Activated T-helper 2 cell treated with anti-CD3 and anti-CD28 coated beads, Interferon-gamma antibody, Interleukin-2, Interleukin-4, amounts not matched to agents 10 μg/mL and 5 μg/mL and 100 μg/mL, durations not matched to agents 14 hours and 24 hours and 36 hours (primary cell): ENCODE measurements at regions not wholly inside any gene's neighbourhood (a gene's known extent, or its start where the extent isn't known, plus 50 kb on each side); places are given as distances from the start of the nearest gene placed in this dataset.

Experiments
- DNase-seq: peaks from one replicate; pipeline ENCODE4 v3.0.0; 2021; ENCODE audit warnings: low spot score
- H3K27ac Mint-ChIP-seq: one replicate; pipeline ENCODE4 v1.8.0; 2021; ENCODE audit warnings: mixed read lengths
- H3K27me3 Mint-ChIP-seq: one replicate; pipeline ENCODE4 v1.8.0; 2021; ENCODE audit warnings: low read depth, mixed read lengths
- H3K36me3 Mint-ChIP-seq: one replicate; pipeline ENCODE4 v1.8.0; 2021; ENCODE audit warnings: low read depth, mixed read lengths
- H3K4me1 Mint-ChIP-seq: one replicate; pipeline ENCODE4 v1.8.0; 2021; ENCODE audit warnings: low read depth, mixed read lengths
- H3K4me3 Mint-ChIP-seq: one replicate; pipeline ENCODE4 v1.8.0; 2021; ENCODE audit warnings: low read depth, mild to moderate bottlenecking, moderate library complexity, mixed read lengths
- H3K9me3 Mint-ChIP-seq: one replicate; pipeline ENCODE4 v1.8.0; 2021; ENCODE audit warnings: mixed read lengths
- intact Hi-C: fragments of 100-400 bp; cut with micrococcal nuclease; formaldehyde crosslinking; loops from one replicate; pipeline ENCODE4 v1.15.1; 2023

- Mint-ChIP-seq H3K27me3 (no peaks in the 10 kb centered on the region), H3K4me3 (no peak overlapping the region), H3K27ac (no peak overlapping the region), H3K36me3 (no peaks in the 10 kb centered on the region), H3K4me1 (no peaks in the 10 kb centered on the region), H3K9me3 (no peaks in the 10 kb centered on the region)
- DNase-seq = no peak
- intact Hi-C loops = no loop called here
Measured at GRCh38 chr12:28626504-28626903, 436.2 kb downstream of the CCDC91 start.

DNA sequence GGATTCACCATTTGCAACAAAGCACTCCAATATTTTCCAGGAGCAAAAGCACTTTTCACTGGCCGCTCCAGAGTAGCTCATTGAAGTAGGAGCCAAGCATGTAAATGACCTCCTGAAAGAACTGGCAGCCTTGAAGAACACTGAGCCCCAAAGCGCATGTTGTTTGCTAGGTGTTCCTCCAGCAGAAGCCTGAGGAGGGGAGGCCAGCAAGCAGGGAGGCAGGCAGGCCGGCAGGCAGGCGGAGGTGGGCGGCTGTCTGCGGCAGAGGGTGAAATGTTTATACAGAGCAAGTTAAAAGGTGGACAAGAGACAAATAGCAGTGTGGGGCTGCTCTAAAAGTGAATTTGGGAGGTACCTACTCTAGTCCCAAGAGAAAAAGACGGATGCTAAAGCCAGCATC is 439.4 kb downstream of the CCDC91 start:
- no peaks in the 10 kb centered on the region for H3K36me3 Mint-ChIP-seq
- no peaks in the 10 kb centered on the region for H3K27me3 Mint-ChIP-seq
- DNase-seq = no peak
- H3K9me3 Mint-ChIP-seq = no peaks in the 10 kb centered on the region
- no peak overlapping the region for H3K4me3 Mint-ChIP-seq
- intact Hi-C loops = no loop called here
- H3K27ac Mint-ChIP-seq = no peak overlapping the region
- H3K4me1 Mint-ChIP-seq = no peaks in the 10 kb centered on the region

GRCh38 chr12:28631831-28632230 is 441.6 kb downstream of the CCDC91 start:
- Mint-ChIP-seq H3K27me3 (no peaks in the 10 kb centered on the region), H3K9me3 (no peaks in the 10 kb centered on the region), H3K4me1 (no peaks in the 10 kb centered on the region), H3K36me3 (no peaks in the 10 kb centered on the region), H3K27ac (no peak overlapping the region), H3K4me3 (no peak overlapping the region)
- intact Hi-C loops = no loop called here
- DNase-seq = no peak

DNA sequence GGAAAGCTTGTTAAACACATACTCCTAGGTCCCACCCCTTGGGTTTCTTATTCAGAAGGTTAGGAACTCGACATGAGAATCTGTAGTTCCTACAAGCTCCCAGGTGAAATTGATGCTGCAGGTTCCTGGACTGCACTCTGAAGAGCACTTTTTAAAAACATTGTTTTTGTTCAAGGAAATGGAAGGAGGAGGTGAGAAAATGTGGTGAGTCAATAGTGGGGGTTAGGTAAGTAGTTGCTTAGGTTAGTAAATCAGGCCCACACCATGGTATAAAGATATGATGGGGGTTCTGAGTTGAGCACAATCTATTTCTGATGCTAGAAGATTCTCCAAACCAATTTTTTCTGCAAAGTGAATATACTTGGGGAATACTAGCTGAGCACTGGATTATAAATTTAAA is 450.3 kb downstream of the CCDC91 start:
- H3K27me3 Mint-ChIP-seq = no peaks in the 10 kb centered on the region
- no peaks in the 10 kb centered on the region for H3K36me3 Mint-ChIP-seq
- DNase-seq = no peak
- intact Hi-C loops = no loop called here
- no peaks in the 10 kb centered on the region for H3K4me1 Mint-ChIP-seq
- no peaks in the 10 kb centered on the region for H3K9me3 Mint-ChIP-seq
- no peak overlapping the region for H3K4me3 Mint-ChIP-seq
- no peak overlapping the region for H3K27ac Mint-ChIP-seq

DNA sequence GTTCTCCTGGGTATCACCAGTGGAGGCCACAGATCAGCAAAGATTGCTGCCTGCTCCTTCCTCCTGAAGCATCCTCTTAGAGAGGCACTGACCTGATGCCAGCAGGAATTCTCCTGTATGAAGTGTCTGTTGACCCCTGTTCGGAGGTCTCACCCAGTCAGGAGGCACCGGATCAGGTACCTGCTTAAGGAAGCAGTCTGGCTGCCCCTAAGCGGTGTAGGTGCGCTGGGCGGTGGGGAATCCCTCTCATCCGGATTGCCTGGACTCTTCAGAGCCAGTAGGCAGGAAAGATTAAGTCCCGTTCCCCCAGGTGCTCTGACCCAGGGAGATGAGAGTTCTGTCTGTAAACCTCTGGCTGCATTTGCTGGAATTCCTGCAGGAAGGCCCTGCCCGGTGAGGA is 455.2 kb downstream of the CCDC91 start:
- Mint-ChIP-seq H3K4me3 (no peak overlapping the region), H3K36me3 (no peaks in the 10 kb centered on the region)
- intact Hi-C loops = no loop called here

GRCh38 chr12:28645891-28646290 is 455.6 kb downstream of the CCDC91 start:
- H3K4me1 Mint-ChIP-seq = no peaks in the 10 kb centered on the region
- intact Hi-C loops = no loop called here
- no peak for DNase-seq
- H3K27ac Mint-ChIP-seq = no peak overlapping the region
- no peaks in the 10 kb centered on the region for H3K36me3 Mint-ChIP-seq
- no peaks in the 10 kb centered on the region for H3K27me3 Mint-ChIP-seq
- H3K4me3 Mint-ChIP-seq = no peak overlapping the region
- H3K9me3 Mint-ChIP-seq = no peaks in the 10 kb centered on the region

More for the DNA sequence above, 455.2 kb downstream of the CCDC91 start:
- H3K27ac Mint-ChIP-seq = no peak overlapping the region
- H3K4me1 Mint-ChIP-seq = no peaks in the 10 kb centered on the region
- no peak for DNase-seq
- H3K27me3 Mint-ChIP-seq = no peaks in the 10 kb centered on the region
- no peaks in the 10 kb centered on the region for H3K9me3 Mint-ChIP-seq

DNA sequence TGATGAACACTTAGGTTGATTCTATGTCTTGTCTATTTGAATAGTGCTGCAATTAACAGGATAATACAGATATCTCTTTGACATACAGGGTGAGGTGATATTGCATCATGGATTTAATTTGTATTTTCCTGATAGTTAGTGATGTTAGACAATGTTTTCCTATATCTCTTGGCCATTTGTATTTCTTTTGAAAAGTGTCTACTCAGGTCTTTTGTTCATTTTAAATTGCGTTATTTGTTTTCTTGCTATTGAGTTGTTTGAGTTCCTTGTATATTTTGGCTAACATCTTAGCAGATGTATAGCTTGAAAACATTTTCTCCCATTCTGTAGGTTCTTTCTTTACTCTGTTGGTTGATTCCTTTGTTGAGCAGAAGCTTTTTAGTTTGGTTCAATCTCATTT is 460.6 kb downstream of the CCDC91 start:
- DNase-seq = no peak
- Mint-ChIP-seq H3K27me3 (no peaks in the 10 kb centered on the region), H3K36me3 (no peaks in the 10 kb centered on the region), H3K9me3 (no peaks in the 10 kb centered on the region), H3K4me1 (no peaks in the 10 kb centered on the region), H3K27ac (no peak overlapping the region), H3K4me3 (no peak overlapping the region)
- intact Hi-C loops = no loop called here

- no peak for DNase-seq
- Mint-ChIP-seq H3K4me1 (no peaks in the 10 kb centered on the region), H3K36me3 (no peaks in the 10 kb centered on the region), H3K9me3 (no peaks in the 10 kb centered on the region), H3K27me3 (no peaks in the 10 kb centered on the region), H3K27ac (no peak overlapping the region), H3K4me3 (no peak overlapping the region)
- intact Hi-C loops = no loop called here
Measured at GRCh38 chr12:28652239-28652638, 462.0 kb downstream of the CCDC91 start.

DNA sequence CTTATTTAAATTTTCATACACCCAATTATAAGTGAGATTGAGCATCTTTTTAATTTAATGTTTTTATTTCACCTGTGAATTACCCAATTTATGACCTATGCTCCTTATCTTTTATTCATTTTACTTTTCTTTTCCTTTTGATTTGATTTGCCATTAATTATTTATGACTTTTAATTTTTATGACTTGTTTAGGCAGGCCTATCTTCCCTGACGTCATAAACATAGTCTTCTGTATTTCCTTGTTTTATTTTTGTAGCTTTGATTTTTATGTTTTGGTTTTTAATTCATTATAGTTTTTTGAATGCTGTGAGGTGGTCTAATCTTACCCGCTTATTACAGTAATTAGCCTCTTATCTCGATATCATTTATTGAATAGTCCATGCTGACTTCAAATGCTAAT is 467.1 kb upstream of the FAR2 start:
- no peaks in the 10 kb centered on the region for H3K27me3 Mint-ChIP-seq
- no peak overlapping the region for H3K4me3 Mint-ChIP-seq
- no peak overlapping the region for H3K27ac Mint-ChIP-seq
- H3K4me1 Mint-ChIP-seq = no peaks in the 10 kb centered on the region
- intact Hi-C loops = no loop called here
- no peaks in the 10 kb centered on the region for H3K9me3 Mint-ChIP-seq
- no peak for DNase-seq
- no peaks in the 10 kb centered on the region for H3K36me3 Mint-ChIP-seq

DNA sequence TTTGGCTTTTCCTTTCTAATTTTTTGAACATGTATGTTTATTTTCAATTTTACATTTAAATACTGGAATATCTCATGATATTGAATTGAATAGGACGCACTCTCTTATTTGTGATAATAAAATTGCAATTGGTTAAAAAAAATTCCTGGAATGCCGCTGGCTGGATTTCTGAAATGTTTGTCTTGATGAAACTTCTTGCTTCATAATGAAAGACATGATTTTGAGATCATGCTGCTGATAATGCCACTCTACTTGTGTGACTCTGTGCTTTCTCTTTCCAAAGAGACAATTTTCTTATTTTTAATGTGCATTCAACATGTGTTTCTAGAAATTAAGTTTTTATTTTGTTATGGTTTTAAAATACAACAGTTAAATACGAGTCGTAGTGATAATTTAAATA is 465.7 kb upstream of the FAR2 start:
- no peak overlapping the region for H3K27ac Mint-ChIP-seq
- intact Hi-C loops = no loop called here
- H3K4me1 Mint-ChIP-seq = no peaks in the 10 kb centered on the region
- H3K9me3 Mint-ChIP-seq = no peaks in the 10 kb centered on the region
- H3K4me3 Mint-ChIP-seq = no peak overlapping the region
- H3K27me3 Mint-ChIP-seq = no peaks in the 10 kb centered on the region
- DNase-seq = no peak
- no peaks in the 10 kb centered on the region for H3K36me3 Mint-ChIP-seq

DNA sequence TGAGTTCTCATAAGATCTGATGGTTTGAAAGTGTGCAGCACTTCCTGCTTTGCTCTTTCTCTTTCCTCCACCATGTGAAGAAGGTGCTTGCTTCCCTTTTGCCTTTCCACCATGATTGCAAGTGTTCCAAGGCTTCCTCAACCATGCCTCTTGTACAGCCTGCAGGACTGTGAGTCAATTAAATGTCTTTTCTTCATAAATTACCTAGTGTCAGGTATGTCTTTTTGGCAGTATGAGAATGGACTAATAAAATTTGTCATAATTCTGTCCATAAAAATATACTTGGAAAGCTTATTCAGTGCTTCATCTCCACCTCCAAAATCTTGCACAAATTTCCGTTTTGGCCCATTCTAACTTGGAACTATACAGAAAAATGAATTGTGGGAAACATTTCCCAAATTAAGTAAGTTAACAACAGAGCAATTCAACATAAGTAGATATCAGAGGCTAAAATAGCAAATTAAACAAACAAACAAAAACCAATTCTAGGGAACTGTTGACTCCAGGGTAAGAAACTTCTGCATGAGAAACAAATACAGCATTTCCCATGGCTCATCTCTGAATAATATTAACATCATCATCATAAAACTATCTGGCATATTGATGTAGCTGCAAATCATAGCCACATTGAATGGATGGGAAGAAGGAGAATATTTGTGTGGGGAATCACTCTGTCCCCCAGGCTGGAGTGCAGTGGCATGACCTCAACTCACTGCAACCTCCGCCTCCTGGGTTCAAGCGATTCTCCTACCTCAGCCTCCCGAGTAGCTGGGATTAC is 459.5 kb upstream of the FAR2 start:
- intact Hi-C loops = no loop called here
- Mint-ChIP-seq H3K9me3 (no peaks in the 10 kb centered on the region), H3K4me3 (no peak overlapping the region), H3K36me3 (no peaks in the 10 kb centered on the region), H3K27me3 (no peaks in the 10 kb centered on the region), H3K4me1 (no peaks in the 10 kb centered on the region), H3K27ac (no peak overlapping the region)
- DNase-seq = no peak

DNA sequence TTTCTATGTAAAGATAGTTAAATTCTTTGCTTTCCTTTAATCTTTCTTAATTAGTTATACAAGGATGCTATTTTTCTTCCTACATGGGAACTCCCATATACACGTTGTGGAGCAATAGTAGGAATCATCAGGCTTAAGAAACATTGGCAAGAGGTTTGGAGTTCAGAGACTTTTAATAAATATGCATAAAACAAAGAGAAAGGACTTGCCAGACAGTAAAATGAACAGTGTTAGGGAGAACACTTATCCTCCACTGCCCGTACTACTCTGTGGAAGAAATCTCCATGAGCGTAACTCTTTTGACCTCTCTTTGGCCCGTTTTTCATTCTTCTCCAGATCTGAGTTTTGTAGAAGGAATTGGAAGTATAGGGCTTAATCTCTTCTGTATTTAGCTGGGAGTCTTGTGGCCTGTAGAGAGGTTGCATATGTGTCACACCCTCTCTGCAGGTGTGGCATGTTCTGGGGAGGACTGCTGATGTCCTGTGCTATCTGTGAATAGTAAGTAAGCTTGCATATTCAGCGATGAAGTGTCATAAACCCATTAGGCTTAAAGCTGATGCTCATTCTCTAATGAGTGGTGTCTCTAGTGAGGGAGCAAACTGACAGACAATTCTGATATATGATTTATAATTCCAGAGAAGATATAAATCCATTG is 455.4 kb upstream of the FAR2 start:
- intact Hi-C loops = no loop called here
- H3K4me1 Mint-ChIP-seq = no peaks in the 10 kb centered on the region
- DNase-seq = no peak
- H3K9me3 Mint-ChIP-seq = no peaks in the 10 kb centered on the region
- no peak overlapping the region for H3K27ac Mint-ChIP-seq
- H3K27me3 Mint-ChIP-seq = no peaks in the 10 kb centered on the region
- H3K36me3 Mint-ChIP-seq = no peaks in the 10 kb centered on the region
- H3K4me3 Mint-ChIP-seq = no peak overlapping the region

DNA sequence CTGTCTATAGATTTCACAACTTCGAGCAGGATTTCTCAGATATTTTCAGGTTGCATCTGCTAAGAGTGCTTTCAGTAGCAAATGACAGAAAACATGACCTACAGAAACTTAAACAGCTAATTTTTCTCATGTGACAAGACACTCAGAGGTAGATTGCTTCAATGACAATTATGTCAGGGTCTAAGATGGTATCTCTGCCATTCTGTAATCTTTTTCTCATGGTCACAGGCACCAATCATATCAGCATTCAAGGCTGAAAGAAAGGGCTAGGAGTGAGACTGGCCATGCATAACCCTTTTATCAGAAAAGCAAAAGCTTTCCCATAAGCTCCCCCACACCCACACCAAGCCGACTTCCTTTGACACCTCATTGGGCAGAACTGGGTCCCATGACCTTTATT is 450.5 kb upstream of the FAR2 start:
- H3K9me3 Mint-ChIP-seq = no peaks in the 10 kb centered on the region
- intact Hi-C loops = no loop called here
- H3K27ac Mint-ChIP-seq = no peak overlapping the region
- no peaks in the 10 kb centered on the region for H3K36me3 Mint-ChIP-seq
- no peak for DNase-seq
- no peaks in the 10 kb centered on the region for H3K27me3 Mint-ChIP-seq
- no peak overlapping the region for H3K4me3 Mint-ChIP-seq
- H3K4me1 Mint-ChIP-seq = no peaks in the 10 kb centered on the region
